NCI-H2227 treated with DMSO at 0.1 percent for 48 hours (cell line): ENCODE measurements at regions not wholly inside any gene's neighbourhood (a gene's known extent, or its start where the extent isn't known, plus 50 kb on each side); places are given as distances from the start of the nearest gene placed in this dataset.

Experiments used
- DNase-seq: peaks from one replicate; lab custom pipeline; 2025; lab: John Stamatoyannopoulos, UW

DNA sequence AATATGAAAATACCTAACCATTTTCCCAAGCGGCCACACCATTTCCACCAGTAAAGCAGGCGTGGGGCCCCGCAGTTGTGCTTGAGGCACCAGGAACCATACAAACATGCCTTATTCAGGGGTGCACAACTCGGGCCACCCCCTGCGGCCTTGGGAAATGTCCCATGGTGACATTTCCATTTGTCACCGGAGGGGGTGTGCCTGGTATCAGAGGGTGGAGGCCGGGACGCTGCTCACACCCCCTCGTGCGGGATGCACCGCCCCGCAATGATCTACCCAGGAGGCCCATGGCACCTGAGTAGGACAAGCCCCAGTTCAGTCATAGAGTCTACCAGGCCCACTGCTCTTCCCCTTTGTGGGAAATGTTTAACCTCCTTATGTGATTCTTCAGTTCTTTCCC is 218.8 kb downstream of the TEX29 start:
- no peak for DNase-seq

- no peak for DNase-seq
Observed at GRCh38 chr13:111539791-111540446, 219.5 kb downstream of the TEX29 start.

DNA sequence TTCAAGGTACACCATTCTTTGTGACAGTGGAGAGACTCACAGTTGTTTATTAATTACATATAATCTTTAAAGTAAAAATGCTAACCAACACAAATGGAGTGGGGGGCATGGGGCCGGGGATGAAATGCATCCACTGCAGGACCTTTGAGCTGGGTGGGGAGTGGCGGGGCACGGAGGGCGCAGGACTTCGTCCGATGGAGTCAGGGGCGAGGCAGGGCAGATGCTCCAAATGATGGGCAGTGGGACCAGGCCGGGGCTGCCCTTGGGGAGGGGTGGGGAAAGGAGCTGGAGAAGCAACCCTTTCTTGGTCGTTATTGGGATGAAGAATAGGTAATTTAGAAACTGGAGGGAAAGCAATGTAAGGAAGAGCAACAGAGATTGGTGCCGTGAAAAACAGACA is 220.0 kb downstream of the TEX29 start:
- DNase-seq, result no peak

- no peak for DNase-seq
Observed at GRCh38 chr13:111541345-111541744, 220.9 kb downstream of the TEX29 start.

DNA sequence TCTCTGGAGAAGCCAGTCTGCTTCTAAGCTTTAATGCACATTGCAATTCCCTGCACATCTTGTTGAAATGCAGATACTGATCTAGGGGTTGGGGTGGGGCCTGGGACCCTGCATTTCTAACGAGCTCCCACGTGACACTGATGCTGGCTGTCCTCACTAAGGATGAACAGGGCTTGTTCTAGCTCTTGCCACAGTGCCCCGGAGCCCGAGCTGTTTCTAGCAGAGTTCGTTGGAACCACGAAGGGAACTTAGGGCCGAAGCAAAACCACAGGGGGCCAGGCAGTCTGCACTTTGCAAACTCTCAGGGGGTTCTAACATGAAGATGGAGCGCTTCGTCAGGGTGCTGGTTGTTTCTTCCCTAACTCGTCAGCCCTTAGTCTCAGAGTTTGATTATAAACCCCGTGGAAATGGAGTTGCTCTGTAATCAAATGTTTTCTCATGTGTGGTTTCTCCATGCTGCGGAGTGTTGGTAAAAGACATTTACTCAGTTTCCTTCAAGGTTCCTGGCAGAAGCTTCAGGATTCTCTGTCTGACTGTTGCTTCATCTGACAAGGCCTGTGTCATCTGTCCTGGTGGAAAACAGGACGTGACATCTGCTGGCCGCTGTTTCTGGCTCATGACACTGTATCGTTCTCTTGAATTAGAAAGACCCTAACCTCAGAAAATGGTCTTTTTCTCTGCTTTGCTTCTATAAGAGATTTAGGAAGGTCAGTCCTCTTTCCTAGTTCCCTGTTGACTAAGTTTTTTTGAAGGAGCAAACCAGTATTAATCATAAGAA is 221.5 kb downstream of the TEX29 start:
- DNase-seq, result no peak

- DNase-seq, result no peak
Observed at GRCh38 chr13:111542530-111543341, 222.3 kb downstream of the TEX29 start.

GRCh38 chr13:111546921-111547675 is 226.7 kb downstream of the TEX29 start:
- no peak for DNase-seq

DNA sequence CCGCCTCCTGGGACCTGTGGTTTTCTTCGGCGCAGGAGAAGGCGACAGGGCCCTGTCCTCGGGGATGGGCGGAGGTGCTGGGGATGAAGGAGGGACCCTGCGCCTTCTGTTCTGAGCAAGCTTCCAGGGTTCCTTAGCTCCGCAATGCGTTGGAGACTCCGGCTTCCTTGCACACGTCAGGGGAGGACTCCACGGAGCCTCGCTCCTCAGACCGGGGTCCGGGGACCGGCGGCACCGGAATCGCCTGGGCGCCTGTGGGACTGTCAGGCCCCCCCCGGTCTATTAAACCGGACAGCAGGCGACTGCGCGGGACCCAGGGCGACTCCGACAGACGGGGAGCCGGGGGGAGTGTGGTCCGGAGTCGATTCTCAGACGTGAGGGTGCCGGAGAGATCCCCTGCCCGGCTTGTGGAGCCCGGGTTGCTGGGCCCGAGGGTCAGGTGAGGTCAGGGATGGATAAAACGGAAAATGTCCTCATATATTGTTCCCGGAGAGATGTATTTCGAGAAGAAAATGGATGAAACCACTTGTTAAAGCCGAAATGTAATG is 227.4 kb downstream of the TEX29 start:
- no peak for DNase-seq

DNA sequence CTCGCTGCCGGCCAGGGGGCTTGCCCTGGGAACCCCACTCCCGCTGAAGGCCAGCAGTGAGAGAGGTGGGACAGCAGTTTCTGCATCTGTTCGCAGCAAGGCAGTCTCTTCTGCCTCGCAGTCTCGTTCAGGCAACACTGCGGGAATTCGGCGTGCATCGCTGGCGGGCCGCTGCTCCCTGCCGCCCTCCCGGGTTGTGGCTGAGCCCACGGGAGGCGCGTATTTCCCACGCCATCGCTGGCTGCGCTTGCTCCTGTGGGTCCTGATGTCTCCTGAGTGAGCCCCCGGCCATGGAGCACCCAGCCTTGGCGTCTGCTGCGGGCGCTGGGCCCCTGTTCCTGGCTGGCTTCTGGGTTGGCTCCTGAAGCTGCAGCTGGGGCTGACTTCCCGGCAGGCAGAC is 227.9 kb downstream of the TEX29 start:
- no peak for DNase-seq

DNA sequence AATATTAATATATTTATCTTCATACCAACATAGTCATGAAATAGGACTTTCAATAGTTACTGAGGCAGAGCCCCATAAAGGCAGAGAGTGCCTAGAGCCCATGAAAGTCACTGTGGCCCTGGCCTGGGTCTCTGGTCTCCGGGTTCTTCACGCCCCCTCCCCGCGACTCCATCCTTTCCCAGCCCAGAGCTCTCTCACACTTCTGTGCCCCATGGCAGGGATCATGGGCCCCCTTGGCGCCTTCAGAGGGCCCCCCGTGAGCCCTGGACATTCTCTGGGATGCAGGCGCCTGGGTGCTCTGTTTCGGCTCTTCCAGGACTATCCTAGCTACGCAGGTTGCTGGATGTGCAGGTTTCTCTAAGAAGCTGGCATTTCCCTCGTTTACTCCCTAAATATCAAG is 228.4 kb downstream of the TEX29 start:
- no peak for DNase-seq

DNA sequence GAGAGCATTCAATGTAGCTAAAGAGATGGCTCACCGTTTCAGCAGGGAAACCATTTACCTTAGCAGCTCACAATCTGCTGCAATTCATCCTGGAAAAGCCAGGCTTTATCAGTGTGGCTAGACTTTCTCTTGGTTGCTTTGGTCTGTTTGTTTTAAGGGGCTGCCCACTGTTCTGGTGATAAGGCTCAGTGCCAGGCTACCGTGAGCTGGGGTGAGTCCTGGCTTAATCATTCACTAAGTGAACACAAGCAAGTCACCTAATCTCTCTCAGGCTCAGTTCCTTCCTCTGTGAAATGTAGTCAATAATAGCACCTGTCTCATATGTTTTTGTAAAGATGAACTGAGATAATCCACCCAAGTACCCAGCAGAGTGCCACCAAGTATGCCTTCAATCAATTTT is 229.0 kb downstream of the TEX29 start:
- no peak for DNase-seq

GRCh38 chr13:111550062-111550461 is 229.6 kb downstream of the TEX29 start:
- DNase-seq, result no peak

- DNase-seq, result no peak
Observed at GRCh38 chr13:111551204-111551820, 230.9 kb downstream of the TEX29 start.

DNA sequence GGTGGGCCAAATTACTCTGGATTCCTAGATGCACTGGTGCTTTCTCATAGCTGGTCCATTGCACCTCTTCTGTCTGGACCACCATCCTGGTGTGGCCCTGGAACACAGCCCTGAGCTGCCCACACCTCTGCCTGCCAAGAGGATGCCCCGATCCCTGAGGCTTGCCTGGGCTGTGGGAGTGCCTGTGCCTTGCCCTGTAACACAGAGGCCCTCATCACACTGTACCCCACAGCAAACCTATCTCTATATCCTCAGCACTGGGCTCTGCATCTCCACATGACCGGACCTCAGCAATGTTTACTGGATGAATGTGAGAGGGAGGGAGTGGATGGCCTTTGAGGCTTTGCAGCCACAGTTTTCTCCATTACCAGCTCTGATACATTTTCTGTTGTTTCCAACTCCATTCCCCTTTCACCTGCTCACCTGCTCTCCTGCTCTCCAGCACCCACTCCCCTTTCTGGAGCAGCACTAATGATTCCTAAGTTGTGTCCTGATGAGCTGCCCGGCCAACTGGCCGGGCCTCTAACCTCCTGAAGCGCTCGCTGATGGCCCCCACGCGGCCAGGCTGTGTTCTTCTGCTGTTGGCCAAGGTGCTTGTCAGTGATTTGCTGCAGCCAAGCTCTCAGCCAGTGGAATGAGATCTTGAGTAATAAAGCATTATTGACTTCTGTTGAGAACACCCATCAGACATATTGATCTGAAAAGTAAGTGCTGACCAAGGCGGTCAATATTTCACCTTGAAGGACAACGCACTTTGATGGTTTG is 232.6 kb downstream of the TEX29 start:
- DNase-seq, result no peak

DNA sequence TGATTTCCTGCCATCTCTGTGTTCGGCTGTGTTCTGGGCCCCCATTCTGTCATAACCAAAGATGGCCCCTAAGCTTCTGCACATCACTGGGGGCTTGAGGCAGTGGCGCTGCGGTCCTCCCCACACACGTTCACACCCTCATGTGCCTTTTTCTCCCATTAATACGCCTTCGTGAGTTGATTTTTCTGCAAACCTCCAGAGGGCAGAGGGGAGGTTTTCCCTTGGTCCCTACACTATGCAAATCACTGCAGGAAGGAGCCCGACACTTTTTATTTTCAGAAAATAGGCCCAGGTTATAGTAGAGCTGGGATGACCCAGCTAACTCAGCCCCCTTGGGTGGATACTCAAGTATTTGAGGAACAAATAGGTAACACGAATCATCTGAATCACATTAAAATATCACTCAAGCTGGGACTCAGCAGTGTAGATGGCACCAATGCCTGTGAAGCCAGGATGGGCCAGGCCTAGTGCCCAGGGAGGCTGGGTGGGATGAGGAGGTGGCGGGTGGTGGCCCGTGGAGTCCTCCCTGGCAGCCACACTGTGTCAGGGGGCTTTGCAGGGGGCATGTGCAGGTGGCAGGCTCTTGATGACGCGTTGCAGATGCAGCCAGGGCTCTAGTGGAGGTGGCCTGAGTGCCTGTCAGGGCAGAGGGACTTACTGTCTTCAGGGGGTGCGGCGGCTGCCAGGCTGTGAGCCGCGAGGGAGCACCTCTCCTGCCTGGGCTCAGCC is 234.3 kb downstream of the TEX29 start:
- no peak for DNase-seq

- no peak for DNase-seq
Observed at GRCh38 chr13:111555268-111555808, 234.9 kb downstream of the TEX29 start.

- DNase-seq, result no peak
Observed at GRCh38 chr13:111555903-111556302, 235.5 kb downstream of the TEX29 start.

- DNase-seq, result no peak
Observed at GRCh38 chr13:111556496-111556895, 236.1 kb downstream of the TEX29 start.

DNA sequence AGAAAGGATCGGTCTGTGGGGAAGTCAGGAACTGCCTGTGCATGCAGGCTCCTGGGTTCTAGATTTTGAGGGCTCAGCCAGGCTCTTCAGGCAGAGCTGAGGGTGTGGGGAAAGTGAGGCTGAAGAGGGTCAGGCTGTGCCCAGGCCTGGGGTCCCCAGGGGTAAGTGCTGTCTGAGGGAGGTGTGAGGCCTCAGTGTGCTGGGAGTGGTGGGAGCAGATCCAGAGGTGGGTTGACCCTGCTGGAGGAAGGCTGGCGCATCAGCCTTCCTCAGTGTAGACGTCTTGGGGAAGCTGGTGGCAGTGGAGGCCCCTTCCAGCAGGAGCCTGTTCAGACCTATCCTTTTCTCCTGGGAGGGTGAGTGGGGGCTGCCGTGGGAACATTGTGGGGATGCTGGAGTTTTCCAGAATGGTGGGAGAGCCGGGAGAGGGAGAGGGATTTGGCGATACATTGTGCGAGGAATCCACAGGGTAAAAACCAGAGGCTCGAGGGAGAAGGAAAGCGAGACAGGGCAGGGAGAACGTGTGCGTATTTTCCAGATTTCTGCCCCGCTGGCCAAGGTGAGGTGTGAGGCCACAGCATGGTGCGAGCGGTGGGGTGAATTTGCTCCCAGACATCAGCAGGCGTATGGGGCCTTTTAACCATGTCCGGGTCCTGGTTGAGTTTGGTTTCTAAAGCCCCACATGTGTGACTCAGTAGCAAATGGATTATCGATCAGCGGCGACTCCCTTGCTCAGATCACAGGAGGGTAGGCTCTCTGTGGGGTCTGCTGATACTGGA is 237.7 kb downstream of the TEX29 start:
- no peak for DNase-seq
